ENCODE measurements at regions not wholly inside any gene's neighbourhood (a gene's known extent, or its start where the extent isn't known, plus 50 kb on each side); places are given as distances from the start of the nearest gene placed in this dataset.

DNA sequence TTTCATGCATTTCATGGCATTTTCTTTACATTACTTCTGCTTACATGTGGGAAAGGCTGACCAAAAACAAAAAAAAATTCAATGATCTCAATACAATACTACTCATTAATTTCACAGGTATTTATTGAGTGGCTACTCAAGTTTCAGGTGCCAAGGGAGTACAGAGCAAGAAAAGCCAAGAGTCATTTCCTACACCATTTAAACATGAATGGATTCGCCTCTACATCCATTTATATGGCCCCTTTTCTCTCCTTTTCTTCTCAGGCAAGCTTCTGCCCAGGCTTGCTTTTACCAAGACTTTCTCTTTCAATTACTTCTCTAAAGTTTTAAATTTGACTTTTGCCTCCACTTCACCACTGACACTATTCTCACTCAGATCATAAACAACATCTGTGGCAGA is 1603.1 kb upstream of the CELF4 start:
- TF ChIP-seq CTCF (conservative IDR thresholded peaks at IDR 0.05; ENCODE audit: low read depth in 2 of 2) = no peak
- no peak for TF ChIP-seq EZH2phosphoT487 (IDR thresholded peaks at IDR 0.05; ENCODE audit: unreplicated experiment)
- TF ChIP-seq, protein P1, sequence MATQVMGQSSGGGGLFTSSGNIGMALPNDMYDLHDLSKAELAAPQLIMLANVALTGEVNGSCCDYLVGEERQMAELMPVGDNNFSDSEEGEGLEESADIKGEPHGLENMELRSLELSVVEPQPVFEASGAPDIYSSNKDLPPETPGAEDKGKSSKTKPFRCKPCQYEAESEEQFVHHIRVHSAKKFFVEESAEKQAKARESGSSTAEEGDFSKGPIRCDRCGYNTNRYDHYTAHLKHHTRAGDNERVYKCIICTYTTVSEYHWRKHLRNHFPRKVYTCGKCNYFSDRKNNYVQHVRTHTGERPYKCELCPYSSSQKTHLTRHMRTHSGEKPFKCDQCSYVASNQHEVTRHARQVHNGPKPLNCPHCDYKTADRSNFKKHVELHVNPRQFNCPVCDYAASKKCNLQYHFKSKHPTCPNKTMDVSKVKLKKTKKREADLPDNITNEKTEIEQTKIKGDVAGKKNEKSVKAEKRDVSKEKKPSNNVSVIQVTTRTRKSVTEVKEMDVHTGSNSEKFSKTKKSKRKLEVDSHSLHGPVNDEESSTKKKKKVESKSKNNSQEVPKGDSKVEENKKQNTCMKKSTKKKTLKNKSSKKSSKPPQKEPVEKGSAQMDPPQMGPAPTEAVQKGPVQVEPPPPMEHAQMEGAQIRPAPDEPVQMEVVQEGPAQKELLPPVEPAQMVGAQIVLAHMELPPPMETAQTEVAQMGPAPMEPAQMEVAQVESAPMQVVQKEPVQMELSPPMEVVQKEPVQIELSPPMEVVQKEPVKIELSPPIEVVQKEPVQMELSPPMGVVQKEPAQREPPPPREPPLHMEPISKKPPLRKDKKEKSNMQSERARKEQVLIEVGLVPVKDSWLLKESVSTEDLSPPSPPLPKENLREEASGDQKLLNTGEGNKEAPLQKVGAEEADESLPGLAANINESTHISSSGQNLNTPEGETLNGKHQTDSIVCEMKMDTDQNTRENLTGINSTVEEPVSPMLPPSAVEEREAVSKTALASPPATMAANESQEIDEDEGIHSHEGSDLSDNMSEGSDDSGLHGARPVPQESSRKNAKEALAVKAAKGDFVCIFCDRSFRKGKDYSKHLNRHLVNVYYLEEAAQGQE (IDR thresholded peaks at IDR 0.05; ENCODE audit: unreplicated experiment) = no peak
- peak; percentile 56; the same call in 1 of the 2 replicates for TF ChIP-seq NANOG (IDR thresholded peaks at IDR 0.05; ENCODE audit: borderline replicate concordance)
- TF ChIP-seq EZH2 (IDR thresholded peaks at IDR 0.05; ENCODE audit: low read depth, unreplicated experiment) = no peak
- TF ChIP-seq CREB1 (CRISPR knock-in tag; IDR thresholded peaks at IDR 0.05; ENCODE audit: low read depth) = no peak

Measured in GM23338 (cell line).